ENCODE measurements at regions not wholly inside any gene's neighbourhood (a gene's known extent, or its start where the extent isn't known, plus 50 kb on each side); places are given as distances from the start of the nearest gene placed in this dataset.

- Histone ChIP-seq H3K4me1 (ENCODE audit: control insufficient read depth, extremely low read depth, insufficient read depth, low read length) (no peaks in the 10 kb centered on the region), H3K36me3 (ENCODE audit: control insufficient read depth, insufficient read depth, low read length) (no peaks in the 10 kb centered on the region), H3K4me3 (replicated peaks in 1 of 4; ENCODE audit: control extremely low read depth in 1 of 4, insufficient read depth in 1 of 4, low read depth in 3 of 4, low read length in 4 of 4) (no peak overlapping the region), H3K4me2 (ENCODE audit: extremely low read depth, insufficient read depth, low read length) (no peak overlapping the region), H3K79me2 (ENCODE audit: control insufficient read depth, insufficient read depth, low read length) (no peaks in the 10 kb centered on the region), H3K27me3 (ENCODE audit: control insufficient read depth, insufficient read depth, low read length) (no peaks in the 10 kb centered on the region), H4K20me1 (ENCODE audit: control insufficient read depth, extremely low read depth, insufficient read depth, low read length) (no peaks in the 10 kb centered on the region), H3K9ac (ENCODE audit: insufficient read depth, low read length) (no peak overlapping the region), H3K27ac (ENCODE audit: insufficient read depth, low read length) (no peak overlapping the region), H3K9me3 (ENCODE audit: control insufficient read depth, insufficient read depth, low read depth, low read length) (no peaks in the 10 kb centered on the region), H2AFZ (ENCODE audit: low read length) (no peak overlapping the region)
- DNase-seq (ENCODE audit: low read depth in 2 of 2), result no peak
- TF ChIP-seq EZH2 (IDR thresholded peaks at IDR 0.05; ENCODE audit: low read length, missing control alignments), result no peak
- TF ChIP-seq, protein P1, sequence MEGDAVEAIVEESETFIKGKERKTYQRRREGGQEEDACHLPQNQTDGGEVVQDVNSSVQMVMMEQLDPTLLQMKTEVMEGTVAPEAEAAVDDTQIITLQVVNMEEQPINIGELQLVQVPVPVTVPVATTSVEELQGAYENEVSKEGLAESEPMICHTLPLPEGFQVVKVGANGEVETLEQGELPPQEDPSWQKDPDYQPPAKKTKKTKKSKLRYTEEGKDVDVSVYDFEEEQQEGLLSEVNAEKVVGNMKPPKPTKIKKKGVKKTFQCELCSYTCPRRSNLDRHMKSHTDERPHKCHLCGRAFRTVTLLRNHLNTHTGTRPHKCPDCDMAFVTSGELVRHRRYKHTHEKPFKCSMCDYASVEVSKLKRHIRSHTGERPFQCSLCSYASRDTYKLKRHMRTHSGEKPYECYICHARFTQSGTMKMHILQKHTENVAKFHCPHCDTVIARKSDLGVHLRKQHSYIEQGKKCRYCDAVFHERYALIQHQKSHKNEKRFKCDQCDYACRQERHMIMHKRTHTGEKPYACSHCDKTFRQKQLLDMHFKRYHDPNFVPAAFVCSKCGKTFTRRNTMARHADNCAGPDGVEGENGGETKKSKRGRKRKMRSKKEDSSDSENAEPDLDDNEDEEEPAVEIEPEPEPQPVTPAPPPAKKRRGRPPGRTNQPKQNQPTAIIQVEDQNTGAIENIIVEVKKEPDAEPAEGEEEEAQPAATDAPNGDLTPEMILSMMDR (conservative IDR thresholded peaks at IDR 0.05 in 1 of 2, IDR thresholded peaks at IDR 0.05 in 1 of 2; ENCODE audit: low read depth in 1 of 2, low read length in 2 of 2), result no peak
Observed at GRCh38 chr5:25099538-25099937, 454.8 kb upstream of the CDH10 start.

GRCh38 chr5:25095261-25095660 lies 450.5 kb upstream of the CDH10 start:
- no peak overlapping the region for H3K27ac ChIP-seq (ENCODE audit: insufficient read depth, low read length)
- no peaks in the 10 kb centered on the region for H3K36me3 ChIP-seq (ENCODE audit: control insufficient read depth, insufficient read depth, low read length)
- no peaks in the 10 kb centered on the region for H3K27me3 ChIP-seq (ENCODE audit: control insufficient read depth, insufficient read depth, low read length)
- DNase-seq (ENCODE audit: low read depth in 2 of 2), result no peak
- H3K4me2 ChIP-seq (ENCODE audit: extremely low read depth, insufficient read depth, low read length), result no peak overlapping the region
- no peak for TF ChIP-seq EZH2 (IDR thresholded peaks at IDR 0.05; ENCODE audit: low read length, missing control alignments)
- TF ChIP-seq, protein P1 (conservative IDR thresholded peaks at IDR 0.05 in 1 of 2, IDR thresholded peaks at IDR 0.05 in 1 of 2; ENCODE audit: low read depth in 1 of 2, low read length in 2 of 2), result no peak
- H3K9me3 ChIP-seq (ENCODE audit: control insufficient read depth, insufficient read depth, low read depth, low read length), result no peaks in the 10 kb centered on the region
- H3K9ac ChIP-seq (ENCODE audit: insufficient read depth, low read length), result no peak overlapping the region
- H2AFZ ChIP-seq (ENCODE audit: low read length), result no peak overlapping the region
- H3K4me3 ChIP-seq (replicated peaks in 1 of 4; ENCODE audit: control extremely low read depth in 1 of 4, insufficient read depth in 1 of 4, low read depth in 3 of 4, low read length in 4 of 4), result no peak overlapping the region
- H3K79me2 ChIP-seq (ENCODE audit: control insufficient read depth, insufficient read depth, low read length), result no peaks in the 10 kb centered on the region
- no peaks in the 10 kb centered on the region for H4K20me1 ChIP-seq (ENCODE audit: control insufficient read depth, extremely low read depth, insufficient read depth, low read length)
- no peaks in the 10 kb centered on the region for H3K4me1 ChIP-seq (ENCODE audit: control insufficient read depth, extremely low read depth, insufficient read depth, low read length)

DNA sequence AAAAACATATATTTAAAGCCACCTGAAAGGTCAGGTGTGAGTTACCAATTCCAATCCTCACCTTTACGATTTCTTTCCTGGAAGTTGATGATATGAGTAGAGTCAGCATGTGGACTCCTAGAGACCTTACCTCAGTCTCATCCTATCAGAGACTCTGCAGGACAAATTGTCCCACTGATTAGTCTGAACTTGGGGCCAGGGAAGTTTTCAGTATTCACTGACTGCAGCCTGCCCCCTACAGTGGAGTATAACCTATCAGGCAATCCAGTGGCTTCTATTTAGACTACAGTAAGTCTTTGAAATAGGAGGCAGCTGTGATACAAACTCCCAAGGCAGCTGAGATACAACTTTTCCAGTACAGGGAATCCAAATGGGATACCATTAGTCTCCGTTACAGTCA lies 449.4 kb upstream of the CDH10 start:
- Histone ChIP-seq H4K20me1 (ENCODE audit: control insufficient read depth, extremely low read depth, insufficient read depth, low read length) (no peaks in the 10 kb centered on the region), H3K4me3 (replicated peaks in 1 of 4; ENCODE audit: control extremely low read depth in 1 of 4, insufficient read depth in 1 of 4, low read depth in 3 of 4, low read length in 4 of 4) (no peak overlapping the region), H3K27ac (ENCODE audit: insufficient read depth, low read length) (no peak overlapping the region), H3K4me1 (ENCODE audit: control insufficient read depth, extremely low read depth, insufficient read depth, low read length) (no peaks in the 10 kb centered on the region), H3K4me2 (ENCODE audit: extremely low read depth, insufficient read depth, low read length) (no peak overlapping the region), H3K9me3 (ENCODE audit: control insufficient read depth, insufficient read depth, low read depth, low read length) (no peaks in the 10 kb centered on the region), H3K36me3 (ENCODE audit: control insufficient read depth, insufficient read depth, low read length) (no peaks in the 10 kb centered on the region), H2AFZ (ENCODE audit: low read length) (no peak overlapping the region), H3K27me3 (ENCODE audit: control insufficient read depth, insufficient read depth, low read length) (no peaks in the 10 kb centered on the region), H3K9ac (ENCODE audit: insufficient read depth, low read length) (no peak overlapping the region), H3K79me2 (ENCODE audit: control insufficient read depth, insufficient read depth, low read length) (no peaks in the 10 kb centered on the region)
- no peak for DNase-seq (ENCODE audit: low read depth in 2 of 2)
- TF ChIP-seq, protein P1 (conservative IDR thresholded peaks at IDR 0.05 in 1 of 2, IDR thresholded peaks at IDR 0.05 in 1 of 2; ENCODE audit: low read depth in 1 of 2, low read length in 2 of 2), result no peak
- TF ChIP-seq EZH2 (IDR thresholded peaks at IDR 0.05; ENCODE audit: low read length, missing control alignments), result no peak

Data from fibroblast of lung (primary cell).